PC-9 (cell line): ENCODE measurements at regions not wholly inside any gene's neighbourhood (a gene's known extent, or its start where the extent isn't known, plus 50 kb on each side); places are given as distances from the start of the nearest gene placed in this dataset.

Source experiments
- EZH2 ChIP-seq: fragments of 200-600 bp; sonication (generic); IDR thresholded peaks from 2 replicates; pipeline ENCODE4 v1.8.0; 2017; ENCODE audit warnings: antibody characterized with exemption, low read depth
- TF ChIP-seq, protein P1 (sequence below): fragments of 200-600 bp; sonication (generic); conservative IDR thresholded peaks from 2 replicates; pipeline ENCODE4 v1.6.1; 2017; ENCODE audit warnings: mixed run types, antibody characterized with exemption, mild to moderate bottlenecking, moderate library complexity

DNA sequence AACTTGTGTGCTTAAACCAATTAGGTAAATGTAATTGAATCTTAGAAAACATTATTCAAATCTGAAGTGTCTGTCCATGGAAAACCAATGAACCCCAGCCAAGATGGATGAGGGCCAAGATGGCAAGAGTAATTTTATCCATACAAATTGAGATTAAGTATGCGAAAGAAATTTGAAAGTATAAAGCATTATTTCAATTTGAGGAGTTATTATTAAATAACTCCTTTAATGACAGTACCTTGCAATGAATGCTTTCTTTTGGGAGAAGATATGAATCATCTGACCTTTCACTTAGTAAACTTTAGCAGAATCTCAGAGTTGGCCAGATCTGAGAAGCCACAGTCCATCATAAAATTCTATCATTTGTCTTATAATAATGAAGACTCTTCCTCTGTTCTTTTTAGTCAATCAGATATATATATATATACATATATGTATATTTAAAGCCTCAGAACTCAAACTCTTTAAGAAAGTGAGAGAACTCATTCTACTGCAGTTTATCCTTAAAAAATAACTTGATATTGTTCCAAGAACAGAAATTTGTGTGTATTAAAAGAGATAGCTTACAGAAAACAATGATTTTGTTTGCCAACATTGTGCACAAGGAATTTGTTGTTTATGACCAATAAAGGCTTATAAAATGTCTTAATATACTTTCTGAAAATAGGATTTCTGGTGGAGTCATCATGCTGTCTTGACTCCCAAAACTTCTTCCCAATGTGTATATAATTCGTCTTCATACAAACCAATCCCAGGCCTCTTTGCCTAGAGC, 434.8 kb upstream of the THBS1 start:
- TF ChIP-seq, protein P1, sequence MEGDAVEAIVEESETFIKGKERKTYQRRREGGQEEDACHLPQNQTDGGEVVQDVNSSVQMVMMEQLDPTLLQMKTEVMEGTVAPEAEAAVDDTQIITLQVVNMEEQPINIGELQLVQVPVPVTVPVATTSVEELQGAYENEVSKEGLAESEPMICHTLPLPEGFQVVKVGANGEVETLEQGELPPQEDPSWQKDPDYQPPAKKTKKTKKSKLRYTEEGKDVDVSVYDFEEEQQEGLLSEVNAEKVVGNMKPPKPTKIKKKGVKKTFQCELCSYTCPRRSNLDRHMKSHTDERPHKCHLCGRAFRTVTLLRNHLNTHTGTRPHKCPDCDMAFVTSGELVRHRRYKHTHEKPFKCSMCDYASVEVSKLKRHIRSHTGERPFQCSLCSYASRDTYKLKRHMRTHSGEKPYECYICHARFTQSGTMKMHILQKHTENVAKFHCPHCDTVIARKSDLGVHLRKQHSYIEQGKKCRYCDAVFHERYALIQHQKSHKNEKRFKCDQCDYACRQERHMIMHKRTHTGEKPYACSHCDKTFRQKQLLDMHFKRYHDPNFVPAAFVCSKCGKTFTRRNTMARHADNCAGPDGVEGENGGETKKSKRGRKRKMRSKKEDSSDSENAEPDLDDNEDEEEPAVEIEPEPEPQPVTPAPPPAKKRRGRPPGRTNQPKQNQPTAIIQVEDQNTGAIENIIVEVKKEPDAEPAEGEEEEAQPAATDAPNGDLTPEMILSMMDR = no peak
- TF ChIP-seq EZH2 = no peak
